WERI-Rb-1 (cell line): ENCODE measurements at regions not wholly inside any gene's neighbourhood (a gene's known extent, or its start where the extent isn't known, plus 50 kb on each side); places are given as distances from the start of the nearest gene placed in this dataset.

Experiments used
- DNase-seq: peaks from one replicate; pipeline ENCODE4 v3.0.0-alpha.2; 2020
- H3K27ac ChIP-seq: fragments of 250-450 bp; sonication (Bioruptor Pico); 2 replicates; pipeline ENCODE4 v1.5.1; 2020; ENCODE audit warnings: mild to moderate bottlenecking, moderate library complexity
- H3K27me3 ChIP-seq: fragments of 250-450 bp; sonication (Bioruptor Pico); 2 replicates; pipeline ENCODE4 v1.5.1; 2021; ENCODE audit warnings: mild to moderate bottlenecking, low read depth, moderate library complexity; ENCODE audit not compliant: insufficient read depth, severe bottlenecking
- H3K36me3 ChIP-seq: fragments of 250-450 bp; sonication (Bioruptor Pico); 2 replicates; pipeline ENCODE4 v1.5.1; 2020; ENCODE audit warnings: mild to moderate bottlenecking, moderate library complexity
- H3K4me3 ChIP-seq: 2 replicates; pipeline ENCODE4 v1.5.1; 2011; ENCODE audit warnings: low read depth, mild to moderate bottlenecking, control low read depth, low read length
- H3K9me3 ChIP-seq: fragments of 250-450 bp; sonication (Bioruptor Pico); 2 replicates; pipeline ENCODE4 v1.5.1; 2021; ENCODE audit warnings: mild to moderate bottlenecking, moderate library complexity; ENCODE audit not compliant: severe bottlenecking
- CTCF ChIP-seq: IDR thresholded peaks from 2 replicates; pipeline ENCODE4 v1.5.1; 2011; ENCODE audit warnings: low read depth, mild to moderate bottlenecking, control low read depth, inconsistent platforms, low read length

DNA sequence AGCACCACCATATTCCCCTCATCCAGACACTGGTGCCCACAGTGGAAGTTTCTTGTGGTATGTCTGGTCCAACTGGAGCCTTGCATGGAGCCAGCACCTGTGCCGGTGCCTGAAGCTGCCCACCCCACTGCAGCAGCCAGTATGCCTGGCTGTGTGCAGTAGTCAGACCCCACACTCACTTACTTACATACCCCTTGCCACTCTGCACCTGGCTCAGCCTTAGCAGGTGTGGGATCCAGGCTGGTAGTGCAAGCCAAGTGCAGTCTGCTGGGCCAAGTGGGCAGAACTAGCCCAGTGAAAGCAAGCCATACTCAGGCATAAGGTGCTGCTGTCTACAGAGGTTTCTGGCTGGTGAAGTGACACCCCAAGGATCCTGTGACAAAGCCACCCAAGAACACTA lies 871.4 kb upstream of the C9orf72 start:
- Histone ChIP-seq H3K27ac (no peak overlapping the region), H3K36me3 (no peaks in the 10 kb centered on the region), H3K27me3 (no peaks in the 10 kb centered on the region), H3K9me3 (peaks cover 9% of the 10 kb centered on the region), H3K4me3 (no peak overlapping the region)
- no peak for DNase-seq
- no peak for TF ChIP-seq CTCF

DNA sequence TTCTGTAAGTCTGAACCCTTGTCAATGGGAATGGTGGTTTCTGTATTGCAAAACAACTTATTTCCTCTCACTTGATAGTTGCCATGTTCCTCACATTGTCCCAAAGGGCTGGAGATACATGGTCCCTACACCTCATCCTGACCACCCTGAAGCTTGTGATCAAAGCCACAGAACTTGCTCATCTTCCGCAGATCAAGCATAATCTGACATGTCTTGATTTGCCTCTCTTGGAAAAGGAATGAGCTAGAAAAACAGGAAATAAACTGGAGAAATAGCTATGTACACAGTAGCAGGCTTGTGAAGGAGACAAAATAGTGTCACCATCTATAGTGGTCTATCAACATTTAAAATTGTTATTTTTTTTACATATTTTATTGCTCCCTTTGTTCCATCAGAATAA lies 871.9 kb upstream of the C9orf72 start:
- Histone ChIP-seq H3K9me3 (peaks cover 9% of the 10 kb centered on the region), H3K27me3 (no peaks in the 10 kb centered on the region), H3K4me3 (no peak overlapping the region), H3K36me3 (no peaks in the 10 kb centered on the region), H3K27ac (no peak overlapping the region)
- DNase-seq = no peak
- TF ChIP-seq CTCF = no peak

DNA sequence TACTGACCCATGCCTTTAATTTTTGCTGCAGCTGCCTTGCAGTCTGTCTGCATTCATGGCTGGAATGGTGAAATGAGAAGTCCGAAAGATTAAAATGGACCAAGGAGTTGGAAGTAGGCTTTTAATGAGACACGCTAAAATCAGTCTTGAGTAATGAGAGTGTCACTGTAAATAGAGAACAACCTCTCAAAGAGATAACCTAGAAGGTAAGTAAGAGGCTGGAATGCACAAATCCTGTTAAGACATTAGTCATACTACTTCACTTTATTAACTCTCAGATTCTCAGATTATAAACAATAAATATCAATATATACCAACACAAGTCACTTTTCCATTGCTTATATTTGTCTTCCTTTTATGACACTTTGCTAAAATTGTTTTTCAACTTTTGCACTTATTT lies 880.6 kb upstream of the C9orf72 start:
- Histone ChIP-seq H3K9me3 (no peaks in the 10 kb centered on the region), H3K27me3 (no peaks in the 10 kb centered on the region), H3K27ac (no peak overlapping the region), H3K36me3 (no peaks in the 10 kb centered on the region), H3K4me3 (no peak overlapping the region)
- no peak for DNase-seq
- TF ChIP-seq CTCF = no peak

DNA sequence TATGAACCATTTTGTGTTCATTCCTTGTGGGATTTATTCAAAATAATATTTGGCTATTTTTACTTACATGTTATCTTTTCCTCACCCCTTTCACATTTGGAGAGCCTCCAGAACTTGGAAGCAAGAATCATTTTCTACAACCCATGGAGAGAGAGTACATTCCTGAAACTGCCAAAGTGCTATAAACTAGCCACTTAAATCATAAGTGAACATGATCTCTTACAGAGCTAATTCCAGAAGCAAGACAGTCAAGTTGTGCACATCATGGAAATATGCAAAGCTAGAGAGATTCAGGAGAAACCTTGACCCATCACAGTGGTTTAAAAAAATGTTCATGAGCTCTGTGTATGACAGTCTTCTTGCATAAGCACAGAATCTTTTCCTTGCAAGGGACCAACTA lies 883.6 kb upstream of the C9orf72 start:
- H3K9me3 ChIP-seq = no peaks in the 10 kb centered on the region
- DNase-seq = no peak
- no peaks in the 10 kb centered on the region for H3K27me3 ChIP-seq
- no peak overlapping the region for H3K27ac ChIP-seq
- no peak overlapping the region for H3K4me3 ChIP-seq
- no peak for TF ChIP-seq CTCF
- no peaks in the 10 kb centered on the region for H3K36me3 ChIP-seq

DNA sequence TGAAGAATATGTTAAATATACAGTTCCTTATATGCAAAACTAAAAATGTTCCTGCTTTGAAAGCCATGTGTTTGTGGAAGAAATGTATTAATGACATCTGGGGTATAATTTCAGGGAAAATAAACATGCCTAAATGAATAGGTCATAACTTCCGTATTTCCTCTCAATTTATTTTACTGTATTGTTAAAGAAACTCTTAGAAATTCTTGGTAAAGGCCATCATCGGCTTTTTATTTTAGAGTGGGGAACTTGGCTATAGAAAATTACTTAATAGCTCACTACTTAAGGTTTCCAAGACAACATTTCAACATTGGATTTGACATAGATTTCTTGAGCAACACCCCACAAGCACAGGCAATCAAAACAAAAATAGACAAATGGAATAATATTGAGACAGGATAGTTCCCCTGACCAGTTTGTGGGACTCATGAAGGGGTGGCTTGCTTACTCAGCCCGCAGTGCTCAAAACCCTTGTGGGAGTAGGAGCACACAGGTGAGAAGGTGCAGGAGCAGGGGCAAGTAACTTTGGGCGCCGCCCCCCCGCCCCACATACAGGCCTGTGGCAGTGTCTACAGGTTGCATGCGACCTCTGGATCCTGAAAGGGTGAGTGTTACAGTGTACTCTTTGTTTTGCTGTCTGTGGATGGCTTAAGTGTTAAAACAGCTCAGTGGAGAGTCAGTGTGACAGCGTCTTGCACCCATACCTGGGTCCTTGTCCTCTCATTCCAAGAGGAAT lies 891.4 kb upstream of the C9orf72 start:
- Histone ChIP-seq H3K4me3 (no peak overlapping the region), H3K9me3 (peaks cover 2% of the 10 kb centered on the region), H3K27ac (no peak overlapping the region), H3K36me3 (no peaks in the 10 kb centered on the region), H3K27me3 (no peaks in the 10 kb centered on the region)
- TF ChIP-seq CTCF = no peak
- DNase-seq = no peak

DNA sequence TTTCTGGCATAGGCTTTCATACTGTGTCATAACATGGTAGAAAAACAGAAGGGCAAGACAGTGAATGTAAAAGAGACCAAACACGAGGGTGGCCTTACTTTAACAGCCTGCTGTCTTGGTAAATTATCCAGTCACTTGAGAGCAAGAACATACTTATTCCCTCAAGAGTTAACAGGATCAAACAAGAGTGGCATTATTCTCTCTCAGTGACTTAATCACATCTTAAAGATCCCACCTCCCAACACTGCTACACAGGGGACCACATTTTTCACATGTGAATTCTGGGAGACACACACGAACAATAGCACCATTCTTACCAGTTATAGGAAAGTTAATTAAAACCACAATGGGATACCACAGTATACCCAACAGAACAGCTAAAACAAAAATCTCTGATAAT lies 898.0 kb upstream of the C9orf72 start:
- Histone ChIP-seq H3K36me3 (no peaks in the 10 kb centered on the region), H3K27ac (no peak overlapping the region), H3K9me3 (peaks cover 2% of the 10 kb centered on the region), H3K27me3 (no peaks in the 10 kb centered on the region), H3K4me3 (no peak overlapping the region)
- no peak for TF ChIP-seq CTCF
- DNase-seq = no peak
